H1 (cell line): ENCODE measurements at regions not wholly inside any gene's neighbourhood (a gene's known extent, or its start where the extent isn't known, plus 50 kb on each side); places are given as distances from the start of the nearest gene placed in this dataset.
A peak's percentile ranks its signal among the peaks of the same experiment; 100 is the strongest.

ENCODE experiments used
- CTCF ChIA-PET: fragments of 300-600 bp; sonication (Branson Sonifier 250); formaldehyde crosslinking; loops from one replicate; lab custom pipeline; 2021; ENCODE audit not compliant: partially characterized antibody; lab: Charles Lee
- POLR2A ChIA-PET: fragments of 300-600 bp; sonication (Branson Sonifier 250); formaldehyde crosslinking; loops from one replicate; lab custom pipeline; 2021; ENCODE audit warnings: inconsistent platforms; ENCODE audit not compliant: partially characterized antibody; lab: Charles Lee
- DNase-seq, 2 experiments: peaks; one replicate each; pipeline versions ENCODE4 v3.0.0 to v3.0.0-alpha.2; 2010 to 2022; ENCODE audit warnings: low spot score in 2 of 2, low read depth in 1 of 2, mixed read lengths in 1 of 2
- FAIRE-seq: peaks from 2 replicates; lab custom pipeline; 2011; peaks lifted over from hg19 to GRCh38; lab: Jason Lieb, UNC
- H2AFZ ChIP-seq: 2 replicates; pipeline ENCODE4 v1.8.1; 2012; ENCODE audit warnings: low read length, inconsistent platforms
- H2AK5ac ChIP-seq: 2 replicates; pipeline ENCODE4 v1.6.1; 2013; ENCODE audit warnings: low read depth, low read length
- H2BK120ac ChIP-seq: replicated peaks from 2 replicates; pipeline ENCODE3; 2013; ENCODE audit warnings: low read depth, low read length, inconsistent platforms
- H2BK12ac ChIP-seq: 2 replicates; pipeline ENCODE4 v1.6.1; 2013; ENCODE audit warnings: low read depth, low read length
- H2BK15ac ChIP-seq: 2 replicates; pipeline ENCODE4 v1.6.1; 2013; ENCODE audit warnings: low read length
- H2BK20ac ChIP-seq: 2 replicates; pipeline ENCODE4 v1.6.1; 2013; ENCODE audit warnings: low read length
- H2BK5ac ChIP-seq: 2 replicates; pipeline ENCODE4 v1.6.1; 2013; ENCODE audit warnings: low read depth, low read length
- H3K14ac ChIP-seq: 2 replicates; pipeline ENCODE4 v1.6.1; 2013; ENCODE audit warnings: inconsistent platforms; ENCODE audit not compliant: insufficient read length
- H3K18ac ChIP-seq: 2 replicates; pipeline ENCODE4 v1.6.1; 2013; ENCODE audit warnings: low read length; ENCODE audit errors: extremely low read depth
- H3K23ac ChIP-seq: 2 replicates; pipeline ENCODE4 v1.6.1; 2013; ENCODE audit warnings: inconsistent platforms; ENCODE audit not compliant: insufficient read length
- H3K23me2 ChIP-seq: 2 replicates; pipeline ENCODE4 v1.6.1; 2013; ENCODE audit warnings: low read depth, low read length
- H3K27ac ChIP-seq: 2 replicates; pipeline ENCODE4 v1.6.1; 2011; ENCODE audit warnings: low read depth, low read length, inconsistent platforms
- H3K27me3 ChIP-seq, 4 experiments: replicated peaks in 1 of 4; 1 replicate in 1 of 4; 2 replicates in 3 of 4; pipeline versions ENCODE4 v1.6.1 to v1.8.1; 2011 to 2013; ENCODE audit warnings: low read length in 3 of 4, mild to moderate bottlenecking in 3 of 4, inconsistent platforms in 2 of 4, mixed read lengths in 2 of 4, moderate library complexity in 1 of 4; ENCODE audit not compliant: control insufficient read depth in 3 of 4, insufficient read depth in 3 of 4; ENCODE audit errors: extremely low read depth in 1 of 4
- H3K36me3 ChIP-seq, 4 experiments: 2 replicates each; pipeline versions ENCODE4 v1.6.1 to v1.8.1; 2011 to 2013; ENCODE audit warnings: mild to moderate bottlenecking in 4 of 4, low read length in 3 of 4, moderate library complexity in 2 of 4, control low read depth in 1 of 4, inconsistent platforms in 1 of 4; ENCODE audit not compliant: insufficient read depth in 4 of 4, control insufficient read depth in 2 of 4
- H3K4ac ChIP-seq: replicated peaks from 2 replicates; pipeline ENCODE3; 2013; ENCODE audit warnings: low read length, low read depth, mixed read lengths, inconsistent platforms; ENCODE audit not compliant: insufficient read length
- H3K4me1 ChIP-seq, 4 experiments: replicated peaks in 1 of 4; 1 replicate in 1 of 4; 2 replicates in 3 of 4; pipeline versions ENCODE4 v1.6.1 to v1.8.1; 2011 to 2013; ENCODE audit warnings: low read length in 3 of 4, inconsistent platforms in 2 of 4, mixed read lengths in 1 of 4; ENCODE audit not compliant: insufficient read depth in 4 of 4, control insufficient read depth in 3 of 4
- H3K4me2 ChIP-seq, 2 experiments: 2 replicates each; pipeline versions ENCODE4 v1.6.1 to v1.8.1; 2011 to 2013; ENCODE audit warnings: low read depth in 2 of 2, low read length in 2 of 2, control low read depth in 1 of 2, inconsistent platforms in 1 of 2, mild to moderate bottlenecking in 1 of 2; ENCODE audit not compliant: insufficient read depth in 1 of 2
- H3K4me3 ChIP-seq, 4 experiments: fragments of 200-600, 300-600 bp in 1 of 4; sonication (generic), shearing (Covaris generic), sonication (Bioruptor Twin) in 1 of 4; 2 replicates each; pipeline versions ENCODE4 v1.5.1 to v1.8.1; 2011 to 2016; ENCODE audit warnings: low read length in 4 of 4, low read depth in 3 of 4, control low read depth in 2 of 4, inconsistent platforms in 2 of 4, mild to moderate bottlenecking in 2 of 4, mixed read lengths in 1 of 4, moderate library complexity in 1 of 4; ENCODE audit not compliant: insufficient read depth in 2 of 4; ENCODE audit errors: extremely low read depth in 1 of 4
- H3K56ac ChIP-seq: replicated peaks from 2 replicates; pipeline ENCODE3; 2013; ENCODE audit warnings: low read depth, mild to moderate bottlenecking, mixed read lengths, low read length, inconsistent platforms; ENCODE audit not compliant: insufficient read length
- H3K79me1 ChIP-seq: 2 replicates; pipeline ENCODE4 v1.6.1; 2013; ENCODE audit warnings: low read depth, low read length, control low read depth
- H3K79me2 ChIP-seq, 2 experiments: 2 replicates each; pipeline versions ENCODE4 v1.6.1 to v1.8.1; 2012 to 2013; ENCODE audit warnings: low read length in 2 of 2, mild to moderate bottlenecking in 2 of 2, inconsistent platforms in 1 of 2; ENCODE audit not compliant: insufficient read depth in 2 of 2, control insufficient read depth in 1 of 2
- H3K9ac ChIP-seq, 4 experiments: replicated peaks in 1 of 4; 1 replicate in 1 of 4; 2 replicates in 3 of 4; pipeline versions ENCODE4 v1.6.1 to v1.8.1; 2011 to 2013; ENCODE audit warnings: low read depth in 3 of 4, low read length in 3 of 4, control low read depth in 2 of 4, mild to moderate bottlenecking in 2 of 4, moderate library complexity in 2 of 4, inconsistent platforms in 1 of 4; ENCODE audit errors: extremely low read depth in 1 of 4
- H3K9me3 ChIP-seq, 2 experiments: 2 replicates each; pipeline versions ENCODE4 v1.6.1 to v1.8.1; 2012 to 2013; ENCODE audit warnings: mild to moderate bottlenecking in 2 of 2, moderate library complexity in 2 of 2, control low read depth in 1 of 2, inconsistent platforms in 1 of 2, low read depth in 1 of 2, low read length in 1 of 2, mixed read lengths in 1 of 2; ENCODE audit not compliant: insufficient read depth in 2 of 2
- H4K20me1 ChIP-seq, 2 experiments: replicated peaks in 1 of 2; 2 replicates each; pipeline versions ENCODE3 to v1.8.1; 2011 to 2013; ENCODE audit warnings: inconsistent platforms in 2 of 2, low read length in 2 of 2, mild to moderate bottlenecking in 1 of 2; ENCODE audit not compliant: insufficient read depth in 2 of 2, control insufficient read depth in 1 of 2
- H4K5ac ChIP-seq: 2 replicates; pipeline ENCODE4 v1.6.1; 2013; ENCODE audit warnings: low read length, low read depth, mixed read lengths, inconsistent platforms; ENCODE audit not compliant: insufficient read length
- H4K8ac ChIP-seq: 2 replicates; pipeline ENCODE4 v1.8.0; 2013; ENCODE audit warnings: mild to moderate bottlenecking, moderate library complexity, low read length, inconsistent platforms; ENCODE audit not compliant: insufficient read depth; ENCODE audit errors: extremely low read depth
- H4K91ac ChIP-seq: replicated peaks from 2 replicates; pipeline ENCODE3; 2013; ENCODE audit warnings: low read length, mixed read lengths, inconsistent platforms; ENCODE audit not compliant: insufficient read length
- CEBPB ChIP-seq: IDR thresholded peaks from 2 replicates; pipeline ENCODE4 v1.6.1; 2012; ENCODE audit warnings: low read depth, low read length
- FOSL1 ChIP-seq: IDR thresholded peaks from 2 replicates; pipeline ENCODE4 v1.6.1; 2011; ENCODE audit warnings: mild to moderate bottlenecking, low read depth, low read length, moderate library complexity; ENCODE audit not compliant: insufficient read depth
- HDAC2 ChIP-seq, 2 experiments: fragments of 300-600 bp in 1 of 2; sonication (generic) in 1 of 2; IDR thresholded peaks; 2 replicates each; pipeline ENCODE4 v1.6.1; 2011 to 2012; ENCODE audit warnings: low read depth in 2 of 2, low read length in 2 of 2, mild to moderate bottlenecking in 2 of 2, moderate library complexity in 2 of 2, borderline replicate concordance in 1 of 2, inconsistent platforms in 1 of 2
- TEAD4 ChIP-seq: IDR thresholded peaks from 2 replicates; pipeline ENCODE4 v1.6.1; 2012; ENCODE audit warnings: low read depth, low read length, inconsistent platforms, mixed read lengths
- WGBS, 2 experiments: shearing (Covaris generic) in 1 of 2; methylation state at CpG; one replicate each; pipeline versions ENCODE4 v1.1.6 to v1.1.7; 2013 to 2015; ENCODE audit warnings: low lambda C conversion rate in 2 of 2, mixed read lengths in 2 of 2, inconsistent platforms in 1 of 2, low coverage in 1 of 2, missing lambda C conversion rate in 1 of 2; ENCODE audit not compliant: insufficient replicate concordance in 2 of 2, insufficient coverage in 1 of 2, insufficient read length in 1 of 2; ENCODE audit errors: extremely low coverage in 1 of 2, missing lambda C conversion rate in 1 of 2; 5-methylcytosine and 5-hydroxymethylcytosine counted together

- Histone ChIP-seq H4K8ac (no peak overlapping the region), H4K5ac (no peak overlapping the region), H3K79me2 (no peaks in the 10 kb centered on the region), H4K91ac (no peak overlapping the region), H2BK120ac (no peak overlapping the region), H3K9ac (no peak overlapping the region), H3K23me2 (no peaks in the 10 kb centered on the region; the same call in 1 of the 2 replicates), H2BK15ac (no peak overlapping the region), H2BK5ac (no peak overlapping the region), H3K4me2 (no peak overlapping the region), H3K14ac (no peak overlapping the region), H3K4ac (no peak overlapping the region), H3K27ac (no peak overlapping the region), H2BK12ac (no peak overlapping the region), H3K36me3 (no peaks in the 10 kb centered on the region), H3K23ac (no peak overlapping the region), H3K9me3 (no peaks in the 10 kb centered on the region), H2AFZ (no peak overlapping the region), H3K79me1 (no peaks in the 10 kb centered on the region), H2BK20ac (no peak overlapping the region), H3K56ac (no peak overlapping the region), H3K4me3 (no peak overlapping the region), H3K27me3 (no peaks in the 10 kb centered on the region), H2AK5ac (no peak overlapping the region), H3K18ac (no peak overlapping the region), H3K4me1 (no peaks in the 10 kb centered on the region; a peak in 1 of 7 replicates), H4K20me1 (no peaks in the 10 kb centered on the region)
- ChIA-PET POLR2A (no interaction called here), CTCF (interaction anchor here (1.7 to 2.3 kb wide), 2 partner anchors 17 to 278 kb away, joined by 6 to 7 read pairs; no protein-coding TSS in a partner anchor)
- TF ChIP-seq TEAD4 (no peak), FOSL1 (no peak), HDAC2 (IDR thresholded peaks at IDR 0.05; ENCODE audit: borderline replicate concordance in 1 of 2, low read depth in 2 of 2, low read length in 2 of 2) (no peak), CEBPB (peak; percentile 73; the same call in 1 of the 2 replicates)
- DNase-seq (no peak), FAIRE-seq (no peak)
- 90% methylated on average over 9 of the region's 9 CpGs; no CpG with 5 or more reads in 1 of the 2 experiments for WGBS, 2 experiments
These were observed 576.4 kb downstream of the REEP3 start for GRCh38 chr10:64097391-64098122.
